ENCODE measurements at regions not wholly inside any gene's neighbourhood (a gene's known extent, or its start where the extent isn't known, plus 50 kb on each side); places are given as distances from the start of the nearest gene placed in this dataset.

- peak; percentile 35 for DNase-seq
These were observed 57.0 kb upstream of the TARBP1 start for GRCh38 chr1:234535763-234536515.

DNA sequence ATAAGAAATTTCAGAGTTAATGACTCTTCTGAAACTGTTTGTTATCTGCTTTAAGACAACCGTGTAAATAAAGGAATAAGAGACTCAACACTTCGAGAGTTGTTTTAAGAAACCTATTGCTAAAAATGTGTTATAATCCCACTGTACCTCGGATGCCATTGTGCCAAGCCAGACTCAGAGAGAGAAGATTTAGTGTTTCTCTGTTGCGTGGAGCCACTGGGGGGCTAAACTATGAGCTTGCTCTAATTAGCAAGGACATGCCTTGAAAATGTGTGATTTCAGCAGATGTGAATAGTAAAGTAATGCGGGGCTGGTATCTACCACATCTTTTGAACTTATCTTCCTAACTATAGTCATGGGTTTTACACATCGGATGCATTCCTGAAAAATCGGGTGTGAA lies 56.2 kb upstream of the TARBP1 start:
- no peak for DNase-seq

- DNase-seq: peak; percentile 74
These were observed 55.2 kb upstream of the TARBP1 start for GRCh38 chr1:234533975-234534876.

DNA sequence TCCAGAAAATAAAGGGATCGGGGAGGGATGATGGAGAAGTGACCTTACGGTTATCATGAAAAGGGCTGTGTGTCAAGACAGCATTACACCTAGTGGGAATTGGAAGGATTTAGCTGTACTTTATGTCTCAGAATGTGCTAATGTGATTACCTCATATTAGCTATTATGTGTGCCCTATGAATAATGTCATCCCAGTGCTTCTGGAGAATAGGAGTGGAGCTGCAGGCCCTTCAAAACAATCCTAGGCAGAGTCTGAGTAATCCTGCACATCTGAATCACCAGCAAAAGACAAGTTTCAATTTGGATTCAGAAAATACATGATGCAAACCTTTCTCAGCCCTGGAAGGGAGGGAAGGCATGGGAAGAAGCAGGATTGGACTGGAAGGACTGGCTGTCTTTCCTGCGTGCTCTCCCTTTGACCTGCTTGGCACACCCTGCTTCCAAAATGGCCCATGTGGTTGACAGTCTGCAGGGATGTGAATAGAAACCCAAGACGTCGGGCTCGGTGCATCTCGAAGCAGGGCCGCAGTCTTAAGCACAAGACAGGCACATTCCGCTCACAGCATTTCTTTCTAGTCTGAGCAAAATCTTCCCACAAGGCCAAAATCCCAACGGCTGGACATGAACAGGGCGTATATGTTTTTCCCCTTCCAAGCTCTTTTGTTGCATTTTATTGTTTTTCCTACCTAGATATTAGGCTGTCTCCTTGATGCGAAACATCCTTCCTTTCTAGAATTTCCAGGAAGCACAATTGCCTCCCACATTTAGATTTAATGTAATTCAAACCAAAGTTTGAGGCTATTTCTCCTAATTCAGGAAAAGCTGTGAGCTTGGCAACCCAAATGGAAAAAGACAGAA lies 54.3 kb upstream of the TARBP1 start:
- DNase-seq: peak; percentile 60

GRCh38 chr1:234532503-234532922 lies 53.5 kb upstream of the TARBP1 start:
- no peak for DNase-seq

GRCh38 chr1:234531151-234531635 lies 52.2 kb upstream of the TARBP1 start:
- DNase-seq: no peak

DNA sequence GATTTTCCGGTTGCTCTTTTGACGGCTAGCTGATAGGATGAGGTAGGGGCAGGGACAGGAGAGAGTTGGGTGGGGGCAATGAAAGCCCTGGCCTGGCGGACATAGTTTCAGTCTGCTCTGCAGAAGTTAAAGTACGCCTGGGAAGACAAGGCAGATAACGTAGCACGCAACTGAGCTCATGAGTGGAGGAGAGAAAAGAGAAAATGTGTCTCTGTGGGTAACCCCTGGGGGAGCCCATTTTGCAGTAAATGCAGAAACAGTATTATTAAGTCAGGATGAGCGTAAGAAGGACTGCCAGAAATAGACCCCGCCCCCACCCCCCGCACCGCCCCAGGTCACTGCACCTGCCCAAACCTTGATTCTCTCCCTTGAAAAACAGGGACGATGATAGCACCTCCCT lies 51.7 kb upstream of the TARBP1 start:
- DNase-seq: no peak

DNA sequence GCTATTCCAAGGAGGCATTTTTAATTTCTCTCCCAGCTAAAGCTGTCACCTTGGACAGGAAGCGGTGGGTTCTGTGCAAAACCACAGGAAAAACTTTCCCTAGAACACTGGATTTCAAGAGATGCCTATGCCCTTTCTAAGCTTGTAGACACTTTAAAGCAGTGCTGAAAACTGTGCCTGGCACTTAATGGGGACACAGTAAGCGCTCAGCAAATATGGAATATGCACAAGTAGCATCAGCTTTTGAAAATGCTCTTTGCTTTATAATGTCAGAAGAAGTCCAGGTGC lies 50.9 kb upstream of the TARBP1 start:
- DNase-seq: no peak

DNA sequence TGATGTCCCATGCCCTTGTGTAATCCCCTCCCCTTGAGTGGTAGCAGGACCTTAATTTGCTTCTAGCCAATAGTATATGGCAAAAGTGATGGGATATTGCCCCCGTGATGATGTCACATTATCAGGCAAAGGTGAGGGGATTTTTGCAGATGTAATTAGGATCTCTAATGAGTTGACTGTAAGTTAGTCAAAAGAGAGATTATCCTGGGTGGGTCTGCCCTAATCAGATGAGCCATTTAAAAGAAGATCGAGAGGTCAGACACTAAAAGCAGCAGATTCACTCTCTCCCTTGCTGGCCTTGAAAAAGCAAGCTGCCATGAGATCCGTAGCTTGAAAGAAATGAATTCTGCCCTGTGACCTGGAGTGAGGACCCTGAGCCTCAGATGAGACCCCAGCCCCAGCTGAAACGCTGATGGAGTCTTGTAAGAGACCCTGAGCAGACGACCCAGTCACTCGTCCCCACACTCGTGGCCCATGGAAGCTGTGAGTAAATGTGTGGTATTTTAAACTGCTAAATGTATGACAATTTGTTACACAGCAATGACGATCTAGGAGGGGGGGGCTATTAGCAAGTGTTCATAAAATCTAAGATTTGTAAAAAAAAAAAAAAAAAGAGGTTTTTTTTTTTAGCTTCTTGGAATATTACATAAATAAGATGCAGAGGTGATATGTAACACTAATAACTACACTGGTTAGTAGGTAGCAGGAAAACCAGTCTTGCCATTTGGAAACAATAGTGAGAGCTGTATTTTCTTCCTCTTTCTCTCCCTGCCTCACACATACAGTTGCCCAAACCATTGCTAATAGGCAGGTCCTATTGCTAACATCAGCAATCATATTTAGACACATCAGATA lies 50.3 kb upstream of the TARBP1 start:
- DNase-seq: no peak

All from dermis blood vessel endothelial cell (primary cell).